WI38 (cell line): ENCODE measurements at regions not wholly inside any gene's neighbourhood (a gene's known extent, or its start where the extent isn't known, plus 50 kb on each side); places are given as distances from the start of the nearest gene placed in this dataset.

Experiments used
- H3K4me3 ChIP-seq: 2 replicates; pipeline ENCODE4 v1.5.1; 2011; ENCODE audit warnings: low read depth, mild to moderate bottlenecking, control low read depth, low read length
- CTCF ChIP-seq: IDR thresholded peaks from 2 replicates; pipeline ENCODE4 v1.5.1; 2012; ENCODE audit warnings: low read depth, mild to moderate bottlenecking, control low read depth, low read length

- H3K4me3 ChIP-seq = no peak overlapping the region
- no peak for TF ChIP-seq CTCF
Measured at GRCh38 chr9:87286506-87286905, 211.2 kb upstream of the DAPK1 start.

DNA sequence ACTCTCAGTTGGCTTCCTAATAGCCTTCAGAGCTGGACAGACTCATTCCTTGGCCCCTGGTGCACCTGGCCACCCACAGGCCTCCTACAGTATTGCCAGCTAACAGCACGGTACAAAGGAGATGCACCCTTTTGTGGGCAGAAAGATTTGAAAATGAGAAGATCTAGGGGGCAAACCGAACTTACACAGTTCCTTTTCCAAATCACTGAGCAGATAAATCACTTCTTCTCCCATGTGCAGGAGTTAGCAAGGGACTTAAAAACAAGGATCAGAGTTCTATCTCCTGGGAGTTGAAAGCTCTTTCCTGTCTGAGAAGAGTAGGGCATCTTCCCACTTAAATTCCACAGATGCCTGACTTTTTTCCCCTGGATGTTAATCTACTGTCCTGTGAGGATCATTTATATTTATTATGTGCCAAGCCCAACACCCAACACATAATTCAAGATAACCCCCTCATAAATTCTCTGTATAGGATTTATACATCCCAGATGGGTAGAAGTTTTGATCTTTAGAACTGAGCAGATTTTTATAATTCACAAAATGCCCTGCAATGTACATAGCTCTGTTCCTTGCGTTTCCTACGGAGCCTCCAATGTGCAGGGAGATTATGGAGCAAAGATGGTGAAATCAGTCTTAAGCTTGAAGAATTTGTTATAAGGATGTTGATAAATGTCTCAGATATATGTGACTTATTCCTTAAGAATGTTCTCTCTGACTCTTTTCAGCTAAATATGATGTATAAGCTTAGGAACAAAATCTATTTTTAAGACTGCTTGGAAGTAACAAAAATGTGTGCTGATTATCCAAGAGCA, 207.2 kb upstream of the DAPK1 start:
- no peak overlapping the region for H3K4me3 ChIP-seq
- no peak for TF ChIP-seq CTCF

- no peak for TF ChIP-seq CTCF
- H3K4me3 ChIP-seq = no peak overlapping the region
Measured at GRCh38 chr9:87292449-87293191, 205.0 kb upstream of the DAPK1 start.

GRCh38 chr9:87294126-87294525, 203.5 kb upstream of the DAPK1 start:
- no peak for TF ChIP-seq CTCF
- H3K4me3 ChIP-seq = no peak overlapping the region

- H3K4me3 ChIP-seq = no peak overlapping the region
- TF ChIP-seq CTCF = no peak
Measured at GRCh38 chr9:87300915-87301314, 196.8 kb upstream of the DAPK1 start.

- TF ChIP-seq CTCF = no peak
Measured at GRCh38 chr9:87301371-87301770, 196.3 kb upstream of the DAPK1 start.

GRCh38 chr9:87305151-87305550, 192.5 kb upstream of the DAPK1 start:
- TF ChIP-seq CTCF = no peak
- no peak overlapping the region for H3K4me3 ChIP-seq

More at GRCh38 chr9:87301371-87301770, 196.3 kb upstream of the DAPK1 start:
- H3K4me3 ChIP-seq = no peak overlapping the region
